ENCODE measurements at regions not wholly inside any gene's neighbourhood (a gene's known extent, or its start where the extent isn't known, plus 50 kb on each side); places are given as distances from the start of the nearest gene placed in this dataset.

DNA sequence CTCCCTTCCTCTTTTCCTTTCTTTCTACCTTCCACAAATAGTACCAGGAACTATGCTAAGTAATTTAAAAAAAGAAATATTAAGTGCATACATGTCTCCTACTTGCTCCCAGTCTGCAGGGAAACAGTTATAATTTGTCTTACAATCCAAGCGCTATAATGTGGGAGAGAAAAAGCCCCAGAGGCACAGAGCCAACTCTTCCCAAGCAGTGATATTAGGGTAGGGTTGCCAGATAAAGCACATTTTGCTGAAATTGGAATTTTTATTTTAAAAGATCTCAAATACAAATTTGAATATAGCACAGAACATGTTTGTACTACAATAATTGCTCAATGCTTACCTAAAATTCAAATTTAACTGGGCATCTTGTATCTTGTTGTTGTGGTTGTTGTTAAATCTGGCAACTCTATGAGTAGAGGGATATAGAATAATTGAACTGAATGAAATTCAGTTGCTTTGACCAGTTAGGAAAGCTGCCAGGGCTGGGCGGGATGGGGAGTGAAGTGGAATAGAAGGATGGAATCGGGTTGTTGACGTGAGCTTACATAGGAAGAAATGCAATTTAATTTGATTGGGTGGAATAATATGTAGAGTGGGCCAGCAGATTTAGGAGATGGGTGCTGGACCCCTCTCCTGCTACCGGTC, 52.6 kb upstream of the USP3 start (continued):
- TF ChIP-seq ISL1 (CRISPR knock-in tag; IDR thresholded peaks at IDR 0.05): no peak
- no peak for TF ChIP-seq ZFP30 (CRISPR knock-in tag; IDR thresholded peaks at IDR 0.05)
- no peak for TF ChIP-seq ESRRG (CRISPR knock-in tag; IDR thresholded peaks at IDR 0.05)

DNA sequence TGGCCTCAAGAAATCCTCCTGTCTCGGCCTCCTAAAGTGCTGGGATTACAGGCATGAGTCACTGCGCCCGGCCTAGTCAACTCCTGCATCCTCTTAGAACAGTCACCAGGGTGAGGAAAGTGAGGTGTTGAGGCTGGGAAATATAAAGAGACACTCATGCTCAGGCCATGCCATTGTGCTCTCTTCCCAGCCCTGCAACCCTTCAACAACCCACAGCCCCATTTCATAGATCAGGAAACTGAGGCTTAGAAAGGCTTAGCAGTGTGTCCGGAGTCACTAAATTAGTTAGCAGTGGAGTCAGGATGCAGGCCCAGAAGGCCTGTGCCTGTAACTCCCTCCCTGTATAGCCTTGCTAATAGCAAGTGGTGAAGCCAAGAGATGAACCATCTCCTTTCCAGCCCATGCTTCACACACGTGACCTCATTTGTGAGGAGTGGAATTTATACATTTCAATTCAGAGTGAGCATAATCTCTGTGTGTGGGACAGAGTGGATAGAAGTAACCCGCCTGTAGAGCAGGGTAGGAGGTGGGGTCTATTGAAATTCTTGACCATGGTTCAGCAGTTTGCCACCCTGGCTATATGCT, 51.7 kb upstream of the USP3 start:
- no peak for TF ChIP-seq ZFP30 (CRISPR knock-in tag; IDR thresholded peaks at IDR 0.05)
- no peak for TF ChIP-seq TOX (CRISPR knock-in tag; IDR thresholded peaks at IDR 0.05; ENCODE audit: borderline replicate concordance)
- no peak for TF ChIP-seq RARB (CRISPR knock-in tag; IDR thresholded peaks at IDR 0.05)
- TF ChIP-seq OSR1 (CRISPR knock-in tag; IDR thresholded peaks at IDR 0.05): no peak
- TF ChIP-seq ISL1 (CRISPR knock-in tag; IDR thresholded peaks at IDR 0.05): no peak
- TF ChIP-seq TCF4 (CRISPR knock-in tag; IDR thresholded peaks at IDR 0.05; ENCODE audit: borderline replicate concordance): no peak
- TF ChIP-seq, protein P1, sequence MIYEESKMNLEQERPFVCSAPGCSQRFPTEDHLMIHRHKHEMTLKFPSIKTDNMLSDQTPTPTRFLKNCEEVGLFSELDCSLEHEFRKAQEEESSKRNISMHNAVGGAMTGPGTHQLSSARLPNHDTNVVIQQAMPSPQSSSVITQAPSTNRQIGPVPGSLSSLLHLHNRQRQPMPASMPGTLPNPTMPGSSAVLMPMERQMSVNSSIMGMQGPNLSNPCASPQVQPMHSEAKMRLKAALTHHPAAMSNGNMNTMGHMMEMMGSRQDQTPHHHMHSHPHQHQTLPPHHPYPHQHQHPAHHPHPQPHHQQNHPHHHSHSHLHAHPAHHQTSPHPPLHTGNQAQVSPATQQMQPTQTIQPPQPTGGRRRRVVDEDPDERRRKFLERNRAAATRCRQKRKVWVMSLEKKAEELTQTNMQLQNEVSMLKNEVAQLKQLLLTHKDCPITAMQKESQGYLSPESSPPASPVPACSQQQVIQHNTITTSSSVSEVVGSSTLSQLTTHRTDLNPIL (CRISPR knock-in tag; IDR thresholded peaks at IDR 0.05; ENCODE audit: low read depth): no peak
- no peak for TF ChIP-seq SNAI2 (CRISPR knock-in tag; IDR thresholded peaks at IDR 0.05)
- no peak for TF ChIP-seq ZNF70 (CRISPR knock-in tag; IDR thresholded peaks at IDR 0.05)
- TF ChIP-seq CSDC2 (CRISPR knock-in tag; IDR thresholded peaks at IDR 0.05): no peak
- no peak for TF ChIP-seq ARNTL (CRISPR knock-in tag; IDR thresholded peaks at IDR 0.05; ENCODE audit: borderline replicate concordance, low read depth)
- TF ChIP-seq, protein P2, sequence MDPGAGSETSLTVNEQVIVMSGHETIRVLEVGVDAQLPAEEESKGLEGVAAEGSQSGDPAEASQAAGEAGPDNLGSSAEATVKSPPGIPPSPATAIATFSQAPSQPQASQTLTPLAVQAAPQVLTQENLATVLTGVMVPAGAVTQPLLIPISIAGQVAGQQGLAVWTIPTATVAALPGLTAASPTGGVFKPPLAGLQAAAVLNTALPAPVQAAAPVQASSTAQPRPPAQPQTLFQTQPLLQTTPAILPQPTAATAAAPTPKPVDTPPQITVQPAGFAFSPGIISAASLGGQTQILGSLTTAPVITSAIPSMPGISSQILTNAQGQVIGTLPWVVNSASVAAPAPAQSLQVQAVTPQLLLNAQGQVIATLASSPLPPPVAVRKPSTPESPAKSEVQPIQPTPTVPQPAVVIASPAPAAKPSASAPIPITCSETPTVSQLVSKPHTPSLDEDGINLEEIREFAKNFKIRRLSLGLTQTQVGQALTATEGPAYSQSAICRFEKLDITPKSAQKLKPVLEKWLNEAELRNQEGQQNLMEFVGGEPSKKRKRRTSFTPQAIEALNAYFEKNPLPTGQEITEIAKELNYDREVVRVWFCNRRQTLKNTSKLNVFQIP (CRISPR knock-in tag; IDR thresholded peaks at IDR 0.05; ENCODE audit: borderline replicate concordance, low read depth): no peak
- TF ChIP-seq, protein P3, sequence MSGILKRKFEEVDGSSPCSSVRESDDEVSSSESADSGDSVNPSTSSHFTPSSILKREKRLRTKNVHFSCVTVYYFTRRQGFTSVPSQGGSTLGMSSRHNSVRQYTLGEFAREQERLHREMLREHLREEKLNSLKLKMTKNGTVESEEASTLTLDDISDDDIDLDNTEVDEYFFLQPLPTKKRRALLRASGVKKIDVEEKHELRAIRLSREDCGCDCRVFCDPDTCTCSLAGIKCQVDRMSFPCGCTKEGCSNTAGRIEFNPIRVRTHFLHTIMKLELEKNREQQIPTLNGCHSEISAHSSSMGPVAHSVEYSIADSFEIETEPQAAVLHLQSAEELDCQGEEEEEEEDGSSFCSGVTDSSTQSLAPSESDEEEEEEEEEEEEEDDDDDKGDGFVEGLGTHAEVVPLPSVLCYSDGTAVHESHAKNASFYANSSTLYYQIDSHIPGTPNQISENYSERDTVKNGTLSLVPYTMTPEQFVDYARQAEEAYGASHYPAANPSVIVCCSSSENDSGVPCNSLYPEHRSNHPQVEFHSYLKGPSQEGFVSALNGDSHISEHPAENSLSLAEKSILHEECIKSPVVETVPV (CRISPR knock-in tag; IDR thresholded peaks at IDR 0.05): no peak
- TF ChIP-seq GLIS3 (CRISPR knock-in tag; IDR thresholded peaks at IDR 0.05): no peak
- no peak for TF ChIP-seq ZFP3 (CRISPR knock-in tag; IDR thresholded peaks at IDR 0.05)
- TF ChIP-seq, protein P4, sequence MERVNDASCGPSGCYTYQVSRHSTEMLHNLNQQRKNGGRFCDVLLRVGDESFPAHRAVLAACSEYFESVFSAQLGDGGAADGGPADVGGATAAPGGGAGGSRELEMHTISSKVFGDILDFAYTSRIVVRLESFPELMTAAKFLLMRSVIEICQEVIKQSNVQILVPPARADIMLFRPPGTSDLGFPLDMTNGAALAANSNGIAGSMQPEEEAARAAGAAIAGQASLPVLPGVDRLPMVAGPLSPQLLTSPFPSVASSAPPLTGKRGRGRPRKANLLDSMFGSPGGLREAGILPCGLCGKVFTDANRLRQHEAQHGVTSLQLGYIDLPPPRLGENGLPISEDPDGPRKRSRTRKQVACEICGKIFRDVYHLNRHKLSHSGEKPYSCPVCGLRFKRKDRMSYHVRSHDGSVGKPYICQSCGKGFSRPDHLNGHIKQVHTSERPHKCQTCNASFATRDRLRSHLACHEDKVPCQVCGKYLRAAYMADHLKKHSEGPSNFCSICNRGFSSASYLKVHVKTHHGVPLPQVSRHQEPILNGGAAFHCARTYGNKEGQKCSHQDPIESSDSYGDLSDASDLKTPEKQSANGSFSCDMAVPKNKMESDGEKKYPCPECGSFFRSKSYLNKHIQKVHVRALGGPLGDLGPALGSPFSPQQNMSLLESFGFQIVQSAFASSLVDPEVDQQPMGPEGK (CRISPR knock-in tag; IDR thresholded peaks at IDR 0.05; ENCODE audit: borderline replicate concordance): no peak
- TF ChIP-seq ZNF8 (CRISPR knock-in tag; IDR thresholded peaks at IDR 0.05): no peak
- ATAC-seq: no peak

DNA sequence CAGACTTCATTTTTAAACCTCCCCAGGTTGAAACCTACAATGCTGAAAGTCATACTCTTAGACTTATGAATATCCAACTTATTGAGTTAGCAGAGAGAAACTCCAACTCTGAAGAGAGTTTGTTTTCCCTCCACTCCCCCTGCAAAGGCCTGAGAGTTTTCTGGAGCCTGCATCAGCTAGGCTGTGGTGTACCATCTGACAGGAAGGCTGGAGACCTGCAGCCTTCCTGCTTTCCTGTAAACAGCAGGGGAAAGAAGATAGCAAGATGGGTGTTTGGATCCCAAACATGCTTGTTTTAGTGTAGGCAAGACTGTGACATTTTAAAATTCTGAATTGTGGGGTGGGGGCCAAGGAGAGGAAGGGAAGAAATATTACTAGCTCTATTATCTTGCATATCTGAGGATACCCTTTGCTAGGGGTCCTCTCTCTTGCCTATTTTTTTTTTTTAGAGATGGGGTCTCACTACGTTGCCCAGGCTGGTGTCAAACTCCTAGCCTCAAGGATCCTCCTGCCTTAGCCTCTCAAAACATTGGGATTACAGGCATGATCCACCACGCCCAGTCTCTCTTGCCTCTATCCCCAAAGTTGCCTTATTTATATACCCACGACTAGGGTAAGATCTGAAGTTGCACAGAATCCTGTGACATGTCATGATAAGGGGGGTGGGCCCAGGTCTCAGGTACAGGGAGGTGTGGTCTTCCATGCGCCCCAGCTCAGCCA, 51.0 kb upstream of the USP3 start:
- no peak for TF ChIP-seq RARB (CRISPR knock-in tag; IDR thresholded peaks at IDR 0.05)
- no peak for TF ChIP-seq ARNTL (CRISPR knock-in tag; IDR thresholded peaks at IDR 0.05; ENCODE audit: borderline replicate concordance, low read depth)
- no peak for TF ChIP-seq ZC3H10 (CRISPR knock-in tag; IDR thresholded peaks at IDR 0.05)
- TF ChIP-seq, protein P4 (CRISPR knock-in tag; IDR thresholded peaks at IDR 0.05; ENCODE audit: borderline replicate concordance): no peak
- no peak for ATAC-seq
